ENCODE measurements at regions not wholly inside any gene's neighbourhood (a gene's known extent, or its start where the extent isn't known, plus 50 kb on each side); places are given as distances from the start of the nearest gene placed in this dataset.

GRCh38 chr1:87555366-87555765 is 226.7 kb downstream of the LMO4 start:
- no peaks in the 10 kb centered on the region for H3K4me1 ChIP-seq (ENCODE audit: control insufficient read depth in 1 of 2, insufficient read depth in 2 of 2, low read length in 2 of 2)
- TF ChIP-seq, protein P1, sequence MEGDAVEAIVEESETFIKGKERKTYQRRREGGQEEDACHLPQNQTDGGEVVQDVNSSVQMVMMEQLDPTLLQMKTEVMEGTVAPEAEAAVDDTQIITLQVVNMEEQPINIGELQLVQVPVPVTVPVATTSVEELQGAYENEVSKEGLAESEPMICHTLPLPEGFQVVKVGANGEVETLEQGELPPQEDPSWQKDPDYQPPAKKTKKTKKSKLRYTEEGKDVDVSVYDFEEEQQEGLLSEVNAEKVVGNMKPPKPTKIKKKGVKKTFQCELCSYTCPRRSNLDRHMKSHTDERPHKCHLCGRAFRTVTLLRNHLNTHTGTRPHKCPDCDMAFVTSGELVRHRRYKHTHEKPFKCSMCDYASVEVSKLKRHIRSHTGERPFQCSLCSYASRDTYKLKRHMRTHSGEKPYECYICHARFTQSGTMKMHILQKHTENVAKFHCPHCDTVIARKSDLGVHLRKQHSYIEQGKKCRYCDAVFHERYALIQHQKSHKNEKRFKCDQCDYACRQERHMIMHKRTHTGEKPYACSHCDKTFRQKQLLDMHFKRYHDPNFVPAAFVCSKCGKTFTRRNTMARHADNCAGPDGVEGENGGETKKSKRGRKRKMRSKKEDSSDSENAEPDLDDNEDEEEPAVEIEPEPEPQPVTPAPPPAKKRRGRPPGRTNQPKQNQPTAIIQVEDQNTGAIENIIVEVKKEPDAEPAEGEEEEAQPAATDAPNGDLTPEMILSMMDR (IDR thresholded peaks at IDR 0.05), result no peak

DNA sequence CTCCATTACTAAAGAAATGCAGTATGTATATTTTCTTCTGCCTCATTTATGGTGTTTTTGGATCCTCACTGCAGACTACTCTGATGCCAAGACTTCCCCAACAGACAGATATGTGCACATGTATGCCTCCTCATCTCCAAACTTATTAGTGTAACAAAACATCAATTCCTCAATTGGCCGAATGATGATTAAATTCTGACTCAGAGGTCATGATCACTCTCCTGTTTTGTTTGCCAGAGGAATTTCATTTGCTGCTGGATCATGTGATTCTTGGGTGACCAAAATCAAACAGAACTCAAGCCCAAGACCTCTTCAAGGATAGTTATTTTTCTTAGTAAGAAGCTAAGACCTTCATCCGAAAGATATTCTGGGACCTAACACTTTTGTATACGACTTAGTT is 227.6 kb downstream of the LMO4 start:
- H3K27ac Mint-ChIP-seq, result no peak overlapping the region
- H3K9me3 Mint-ChIP-seq, result peaks cover 0 to 7% (median 1%) of the 10 kb centered on the region in 7 donors
- Histone ChIP-seq H3K4me1 (ENCODE audit: control insufficient read depth in 1 of 2, insufficient read depth in 2 of 2, low read length in 2 of 2) (no peaks in the 10 kb centered on the region), H3K4me2 (replicated peaks; ENCODE audit: extremely low read depth, low read length, poor library complexity, severe bottlenecking) (no peak overlapping the region), H3K4me3 (replicated peaks in 1 of 3; ENCODE audit: low read depth in 2 of 3, low read length in 3 of 3) (no peak overlapping the region), H3K36me3 (replicated peaks in 1 of 2; ENCODE audit: control insufficient read depth in 1 of 2, insufficient read depth in 2 of 2, low read length in 2 of 2) (no peaks in the 10 kb centered on the region), H3K27me3 (ENCODE audit: control insufficient read depth in 2 of 2, insufficient read depth in 2 of 2, low read length in 2 of 2) (no peaks in the 10 kb centered on the region), H3K9ac (ENCODE audit: insufficient read depth, low read length, poor library complexity, severe bottlenecking) (no peak overlapping the region), H3K9me3 (replicated peaks in 1 of 2; ENCODE audit: control insufficient read depth in 1 of 2, insufficient read depth in 1 of 2, low read length in 2 of 2) (no peaks in the 10 kb centered on the region), H3K27ac (ENCODE audit: low read depth in 1 of 2, low read length in 2 of 2) (no peak overlapping the region), H3K79me2 (ENCODE audit: insufficient read depth, low read length) (no peaks in the 10 kb centered on the region), H4K20me1 (ENCODE audit: insufficient read depth, low read length) (no peaks in the 10 kb centered on the region), H2AFZ (ENCODE audit: insufficient read depth, low read depth, low read length, poor library complexity, severe bottlenecking) (no peak overlapping the region)
- H3K4me1 Mint-ChIP-seq, result no peaks in the 10 kb centered on the region
- H3K36me3 Mint-ChIP-seq, result no peaks in the 10 kb centered on the region
- TF ChIP-seq, protein P1 (IDR thresholded peaks at IDR 0.05), result no peak
- intact Hi-C loops (cut with micrococcal nuclease), result no loop called here
- 100% methylated on average over 1 of the region's 3 CpGs for WGBS (ENCODE audit: insufficient coverage)
- H3K4me3 Mint-ChIP-seq, result no peak overlapping the region
- DNase-seq, result no peak
- H3K27me3 Mint-ChIP-seq (ENCODE audit: low read depth in 3 of 3), result no peaks in the 10 kb centered on the region

More at GRCh38 chr1:87555366-87555765, 226.7 kb downstream of the LMO4 start:
- H3K27ac Mint-ChIP-seq, result no peak overlapping the region
- no peak overlapping the region for H2AFZ ChIP-seq (ENCODE audit: insufficient read depth, low read depth, low read length, poor library complexity, severe bottlenecking)
- no peak overlapping the region for H3K4me3 Mint-ChIP-seq
- intact Hi-C loops (cut with micrococcal nuclease), result no loop called here
- no peaks in the 10 kb centered on the region for H3K79me2 ChIP-seq (ENCODE audit: insufficient read depth, low read length)
- WGBS (ENCODE audit: insufficient coverage), result 67% methylated on average over 1 of the region's 1 CpG
- H4K20me1 ChIP-seq (ENCODE audit: insufficient read depth, low read length), result no peaks in the 10 kb centered on the region
- H3K9ac ChIP-seq (ENCODE audit: insufficient read depth, low read length, poor library complexity, severe bottlenecking), result no peak overlapping the region
- H3K9me3 Mint-ChIP-seq, result peaks cover 0 to 7% (median 1%) of the 10 kb centered on the region in 7 donors
- H3K27me3 Mint-ChIP-seq (ENCODE audit: low read depth in 3 of 3), result no peaks in the 10 kb centered on the region
- no peak for DNase-seq
- no peak overlapping the region for H3K27ac ChIP-seq (ENCODE audit: low read depth in 1 of 2, low read length in 2 of 2)
- H3K36me3 Mint-ChIP-seq, result no peaks in the 10 kb centered on the region
- H3K9me3 ChIP-seq (replicated peaks in 1 of 2; ENCODE audit: control insufficient read depth in 1 of 2, insufficient read depth in 1 of 2, low read length in 2 of 2), result no peaks in the 10 kb centered on the region
- no peaks in the 10 kb centered on the region for H3K27me3 ChIP-seq (ENCODE audit: control insufficient read depth in 2 of 2, insufficient read depth in 2 of 2, low read length in 2 of 2)
- H3K36me3 ChIP-seq (replicated peaks in 1 of 2; ENCODE audit: control insufficient read depth in 1 of 2, insufficient read depth in 2 of 2, low read length in 2 of 2), result no peaks in the 10 kb centered on the region
- no peak overlapping the region for H3K4me2 ChIP-seq (replicated peaks; ENCODE audit: extremely low read depth, low read length, poor library complexity, severe bottlenecking)
- H3K4me1 Mint-ChIP-seq, result no peaks in the 10 kb centered on the region
- H3K4me3 ChIP-seq (replicated peaks in 1 of 3; ENCODE audit: low read depth in 2 of 3, low read length in 3 of 3), result no peak overlapping the region

Measured in CD14-positive monocyte (primary cell).